PC-9 (cell line): ENCODE measurements at regions not wholly inside any gene's neighbourhood (a gene's known extent, or its start where the extent isn't known, plus 50 kb on each side); places are given as distances from the start of the nearest gene placed in this dataset.

Experiments
- BruUV-seq: library from RNA; stranded (reverse); fragments of 400-500 nt; replicated peaks from 2 replicates; lab custom pipeline; 2021; lab: Mats Ljungman, UMichigan
- CTCF ChIA-PET: fragments of 300-600 bp; sonication (Branson Sonifier 250); formaldehyde crosslinking; loops from one replicate; lab custom pipeline; 2022; ENCODE audit warnings: antibody characterized with exemption; lab: Charles Lee
- POLR2A ChIA-PET: fragments of 300-600 bp; sonication (Branson Sonifier 250); formaldehyde crosslinking; loops from one replicate; lab custom pipeline; 2022; ENCODE audit warnings: antibody characterized with exemption; ENCODE audit not compliant: unreplicated experiment; lab: Charles Lee
- DNase-seq, 2 experiments: peaks; one replicate each; pipeline versions ENCODE4 v3.0.0 to v3.0.0-alpha.2; 2015 to 2022; ENCODE audit warnings: mixed read lengths in 1 of 2
- H2AFZ ChIP-seq: fragments of 200-600 bp; sonication (generic); 2 replicates; pipeline ENCODE4 v1.8.1; 2017; ENCODE audit warnings: antibody characterized with exemption
- H3F3A ChIP-seq: fragments of 200-600 bp; sonication (generic); 2 replicates; pipeline ENCODE4 v1.8.1; 2017; ENCODE audit warnings: antibody characterized with exemption, mild to moderate bottlenecking, low read depth; ENCODE audit not compliant: insufficient read depth
- H3K27ac ChIP-seq: fragments of 200-600 bp; sonication (generic); 2 replicates; pipeline ENCODE4 v1.6.1; 2016; ENCODE audit warnings: mixed run types
- H3K27me3 ChIP-seq: fragments of 200-600 bp; sonication (generic); 2 replicates; pipeline ENCODE4 v1.6.1; 2016; ENCODE audit warnings: low read depth, mixed run types; ENCODE audit not compliant: insufficient read depth
- H3K36me3 ChIP-seq: fragments of 200-600 bp; sonication (generic); 2 replicates; pipeline ENCODE4 v1.6.1; 2016; ENCODE audit warnings: low read depth, mixed run types
- H3K4me1 ChIP-seq: fragments of 200-600 bp; sonication (generic); replicated peaks from 2 replicates; pipeline ENCODE4 v1.6.1; 2016; ENCODE audit warnings: mixed run types; ENCODE audit not compliant: insufficient read depth
- H3K4me2 ChIP-seq: fragments of 200-600 bp; sonication (generic); 2 replicates; pipeline ENCODE4 v1.6.1; 2017; ENCODE audit warnings: mixed run types
- H3K4me3 ChIP-seq: fragments of 200-600 bp; sonication (generic); 2 replicates; pipeline ENCODE4 v1.6.1; 2016; ENCODE audit warnings: mixed run types
- H3K79me2 ChIP-seq: fragments of 200-600 bp; sonication (generic); 2 replicates; pipeline ENCODE4 v1.6.1; 2017; ENCODE audit warnings: low read depth, mixed run types
- H3K9me2 ChIP-seq: fragments of 200-600 bp; sonication (generic); 2 replicates; pipeline ENCODE4 v1.8.1; 2017; ENCODE audit warnings: mild to moderate bottlenecking; ENCODE audit not compliant: insufficient read depth
- H3K9me3 ChIP-seq: fragments of 200-600 bp; sonication (generic); 2 replicates; pipeline ENCODE4 v1.8.1; 2016; ENCODE audit warnings: low read depth; ENCODE audit not compliant: insufficient read depth
- H4K20me1 ChIP-seq: fragments of 200-600 bp; sonication (generic); 2 replicates; pipeline ENCODE4 v1.8.1; 2017; ENCODE audit not compliant: insufficient read depth
- EZH2 ChIP-seq: fragments of 200-600 bp; sonication (generic); IDR thresholded peaks from 2 replicates; pipeline ENCODE4 v1.8.0; 2017; ENCODE audit warnings: antibody characterized with exemption, low read depth
- intact Hi-C: fragments of 100-400 bp; cut with micrococcal nuclease; formaldehyde crosslinking; loops from one replicate; pipeline ENCODE4 v1.10.0; 2022; ENCODE audit not compliant: unreplicated experiment
- TF ChIP-seq, protein P1 (sequence below): fragments of 200-600 bp; sonication (generic); conservative IDR thresholded peaks from 2 replicates; pipeline ENCODE4 v1.6.1; 2017; ENCODE audit warnings: mixed run types, antibody characterized with exemption, mild to moderate bottlenecking, moderate library complexity

DNA sequence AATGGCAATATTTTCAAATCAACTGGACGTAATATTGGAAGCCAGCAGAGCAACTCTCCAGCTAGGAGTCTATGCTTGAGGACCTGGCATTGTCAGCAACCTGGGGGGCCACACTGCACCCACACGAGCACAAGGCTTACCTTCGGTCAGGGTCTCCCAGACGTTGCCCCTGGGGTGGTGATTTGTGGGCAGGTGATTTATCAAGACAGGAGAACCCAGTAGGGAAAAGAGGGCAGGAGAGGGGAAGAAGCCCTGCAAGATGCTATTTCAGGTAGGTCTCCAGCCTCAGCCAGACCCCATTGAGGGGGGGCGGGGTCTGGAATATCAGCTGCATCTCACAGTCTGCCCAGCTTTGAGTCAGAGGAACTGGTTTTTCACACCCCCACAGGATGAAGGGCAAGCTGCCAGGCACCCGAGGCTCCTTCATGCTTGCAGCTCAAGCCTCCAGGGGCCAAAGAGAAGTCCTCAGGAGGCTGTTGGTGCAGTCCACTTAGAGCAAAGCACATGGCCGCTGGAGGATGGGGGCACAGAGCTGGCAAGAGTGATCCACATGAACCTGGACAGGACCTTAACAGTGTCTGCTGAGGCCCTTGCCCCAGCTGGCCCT is 80.9 kb upstream of the UQCRFS1 start:
- Histone ChIP-seq H3F3A (no peaks in the 10 kb centered on the region), H3K9me2 (no peaks in the 10 kb centered on the region), H3K27ac (no peak overlapping the region), H2AFZ (no peak overlapping the region), H3K9me3 (no peaks in the 10 kb centered on the region), H3K4me2 (no peak overlapping the region), H3K79me2 (no peaks in the 10 kb centered on the region), H3K4me1 (no peaks in the 10 kb centered on the region), H3K36me3 (no peaks in the 10 kb centered on the region), H4K20me1 (no peaks in the 10 kb centered on the region), H3K27me3 (peaks cover 32% of the 10 kb centered on the region), H3K4me3 (no peak overlapping the region)
- no peak for DNase-seq
- intact Hi-C loops: no loop called here
- BruUV-seq: no TSS peak
- POLR2A ChIA-PET: no interaction called here
- CTCF ChIA-PET: no interaction called here
- TF ChIP-seq EZH2: no peak
- TF ChIP-seq, protein P1, sequence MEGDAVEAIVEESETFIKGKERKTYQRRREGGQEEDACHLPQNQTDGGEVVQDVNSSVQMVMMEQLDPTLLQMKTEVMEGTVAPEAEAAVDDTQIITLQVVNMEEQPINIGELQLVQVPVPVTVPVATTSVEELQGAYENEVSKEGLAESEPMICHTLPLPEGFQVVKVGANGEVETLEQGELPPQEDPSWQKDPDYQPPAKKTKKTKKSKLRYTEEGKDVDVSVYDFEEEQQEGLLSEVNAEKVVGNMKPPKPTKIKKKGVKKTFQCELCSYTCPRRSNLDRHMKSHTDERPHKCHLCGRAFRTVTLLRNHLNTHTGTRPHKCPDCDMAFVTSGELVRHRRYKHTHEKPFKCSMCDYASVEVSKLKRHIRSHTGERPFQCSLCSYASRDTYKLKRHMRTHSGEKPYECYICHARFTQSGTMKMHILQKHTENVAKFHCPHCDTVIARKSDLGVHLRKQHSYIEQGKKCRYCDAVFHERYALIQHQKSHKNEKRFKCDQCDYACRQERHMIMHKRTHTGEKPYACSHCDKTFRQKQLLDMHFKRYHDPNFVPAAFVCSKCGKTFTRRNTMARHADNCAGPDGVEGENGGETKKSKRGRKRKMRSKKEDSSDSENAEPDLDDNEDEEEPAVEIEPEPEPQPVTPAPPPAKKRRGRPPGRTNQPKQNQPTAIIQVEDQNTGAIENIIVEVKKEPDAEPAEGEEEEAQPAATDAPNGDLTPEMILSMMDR: no peak

DNA sequence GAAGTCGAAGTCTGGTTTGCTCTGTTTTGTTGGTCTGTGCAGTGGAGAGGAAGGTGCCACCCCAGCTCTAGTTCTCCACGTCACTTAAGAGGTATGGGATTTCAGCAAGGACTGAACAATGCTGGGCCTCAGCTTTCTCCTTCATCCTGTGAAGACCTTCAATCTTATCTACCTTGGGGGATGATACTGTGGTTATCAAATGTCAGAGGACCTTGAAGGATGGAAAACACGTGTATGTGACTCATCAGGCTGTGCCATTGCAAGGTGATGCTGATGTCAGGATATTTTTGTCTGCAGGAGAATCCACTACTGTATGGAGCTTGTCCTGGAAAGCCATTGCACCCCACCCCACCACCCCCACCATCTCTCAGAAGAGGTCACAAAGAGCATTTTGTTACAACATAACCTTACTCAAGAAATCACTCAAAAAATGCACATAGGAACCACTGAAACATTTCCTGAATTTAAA is 81.4 kb upstream of the UQCRFS1 start:
- no peaks in the 10 kb centered on the region for H3K79me2 ChIP-seq
- no peak overlapping the region for H2AFZ ChIP-seq
- H3K36me3 ChIP-seq: no peaks in the 10 kb centered on the region
- no peaks in the 10 kb centered on the region for H4K20me1 ChIP-seq
- no peak overlapping the region for H3K27ac ChIP-seq
- H3K4me2 ChIP-seq: no peak overlapping the region
- H3F3A ChIP-seq: no peaks in the 10 kb centered on the region
- TF ChIP-seq EZH2: no peak
- TF ChIP-seq, protein P1: no peak
- no peaks in the 10 kb centered on the region for H3K9me2 ChIP-seq
- no peaks in the 10 kb centered on the region for H3K4me1 ChIP-seq
- peaks cover 32% of the 10 kb centered on the region for H3K27me3 ChIP-seq
- no peak for DNase-seq
- intact Hi-C loops: no loop called here
- H3K4me3 ChIP-seq: no peak overlapping the region
- BruUV-seq: no TSS peak
- ChIA-PET POLR2A (no interaction called here), CTCF (no interaction called here)
- H3K9me3 ChIP-seq: no peaks in the 10 kb centered on the region

DNA sequence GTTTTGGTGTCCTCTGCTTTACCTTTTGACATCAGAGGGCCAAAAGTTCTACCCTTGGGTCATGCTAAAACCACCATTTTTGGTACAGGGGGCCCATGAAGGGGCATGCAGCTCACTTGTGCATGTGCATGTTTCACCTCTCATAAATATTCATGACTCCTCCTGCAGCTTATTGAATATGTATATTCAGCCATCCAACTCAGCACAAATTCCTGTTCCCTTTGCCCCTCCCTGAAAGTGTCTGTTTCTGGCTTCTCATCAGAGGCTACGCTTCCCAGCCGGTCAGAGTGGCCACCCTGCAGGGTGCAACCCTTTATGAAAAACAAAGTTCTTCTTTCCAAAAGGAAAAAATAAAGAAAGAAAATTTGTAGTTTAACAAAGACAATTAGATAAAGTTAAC is 82.3 kb upstream of the UQCRFS1 start:
- no peaks in the 10 kb centered on the region for H3K79me2 ChIP-seq
- peaks cover 40% of the 10 kb centered on the region for H3K27me3 ChIP-seq
- POLR2A ChIA-PET: no interaction called here
- H4K20me1 ChIP-seq: no peaks in the 10 kb centered on the region
- H3K4me2 ChIP-seq: no peak overlapping the region
- TF ChIP-seq, protein P1: no peak
- no peak for TF ChIP-seq EZH2
- H3K9me3 ChIP-seq: no peaks in the 10 kb centered on the region
- no peak overlapping the region for H3K4me3 ChIP-seq
- CTCF ChIA-PET: no interaction called here
- no peaks in the 10 kb centered on the region for H3F3A ChIP-seq
- no TSS peak for BruUV-seq
- H3K36me3 ChIP-seq: no peaks in the 10 kb centered on the region
- H2AFZ ChIP-seq: no peak overlapping the region
- intact Hi-C loops: no loop called here
- no peaks in the 10 kb centered on the region for H3K9me2 ChIP-seq
- H3K4me1 ChIP-seq: no peaks in the 10 kb centered on the region
- H3K27ac ChIP-seq: no peak overlapping the region
- no peak for DNase-seq
